ENCODE measurements at regions not wholly inside any gene's neighbourhood (a gene's known extent, or its start where the extent isn't known, plus 50 kb on each side); places are given as distances from the start of the nearest gene placed in this dataset.

GRCh38 chr6:82000551-82000950 is 247.0 kb downstream of the IBTK start:
- TF ChIP-seq, protein P1, sequence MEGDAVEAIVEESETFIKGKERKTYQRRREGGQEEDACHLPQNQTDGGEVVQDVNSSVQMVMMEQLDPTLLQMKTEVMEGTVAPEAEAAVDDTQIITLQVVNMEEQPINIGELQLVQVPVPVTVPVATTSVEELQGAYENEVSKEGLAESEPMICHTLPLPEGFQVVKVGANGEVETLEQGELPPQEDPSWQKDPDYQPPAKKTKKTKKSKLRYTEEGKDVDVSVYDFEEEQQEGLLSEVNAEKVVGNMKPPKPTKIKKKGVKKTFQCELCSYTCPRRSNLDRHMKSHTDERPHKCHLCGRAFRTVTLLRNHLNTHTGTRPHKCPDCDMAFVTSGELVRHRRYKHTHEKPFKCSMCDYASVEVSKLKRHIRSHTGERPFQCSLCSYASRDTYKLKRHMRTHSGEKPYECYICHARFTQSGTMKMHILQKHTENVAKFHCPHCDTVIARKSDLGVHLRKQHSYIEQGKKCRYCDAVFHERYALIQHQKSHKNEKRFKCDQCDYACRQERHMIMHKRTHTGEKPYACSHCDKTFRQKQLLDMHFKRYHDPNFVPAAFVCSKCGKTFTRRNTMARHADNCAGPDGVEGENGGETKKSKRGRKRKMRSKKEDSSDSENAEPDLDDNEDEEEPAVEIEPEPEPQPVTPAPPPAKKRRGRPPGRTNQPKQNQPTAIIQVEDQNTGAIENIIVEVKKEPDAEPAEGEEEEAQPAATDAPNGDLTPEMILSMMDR (IDR thresholded peaks at IDR 0.05), result no peak
- TF ChIP-seq POLR2A (IDR thresholded peaks at IDR 0.05), result no peak
